Right lobe of liver (tissue), 6 donors: ENCODE measurements at regions not wholly inside any gene's neighbourhood (a gene's known extent, or its start where the extent isn't known, plus 50 kb on each side); places are given as distances from the start of the nearest gene placed in this dataset.
A peak's percentile ranks its signal among the peaks of the same experiment; 100 is the strongest.
"Not testable (repeated sequence)": the region's sequence is repeated elsewhere in the genome, so short reads cannot be mapped to it uniquely, and the experiment has no call there.

ENCODE experiments used
- ATAC-seq, 4 donors: fragments of 200-7000 bp; cut with Tn5 transposase; one replicate each; pipeline ENCODE4 v1.9.1; 2020; ENCODE audit warnings: mild to moderate bottlenecking in 4 of 4, moderate library complexity in 4 of 4
- DNase-seq, 3 donors: peaks; one replicate each; pipeline ENCODE4 v3.0.0-alpha.2; 2020
- H3K27ac ChIP-seq, 3 donors: fragments of 200-600 bp; one replicate each; pipeline ENCODE4 v1.8.0; 2022
- H3K27me3 ChIP-seq, 2 donors: fragments of 200-600 bp; one replicate each; pipeline ENCODE4 v1.8.0; 2022
- H3K36me3 ChIP-seq, 4 donors: fragments of 200-600 bp; sonication (generic) in 1 of 4; one replicate each; pipeline versions ENCODE4 v1.5.1 to v1.8.0; 2017 to 2022; ENCODE audit warnings: control low read depth in 1 of 4
- H3K4me1 ChIP-seq, 4 donors: fragments of 200-600 bp; sonication (generic) in 1 of 4; one replicate each; pipeline versions ENCODE4 v1.5.1 to v1.8.0; 2017 to 2022; ENCODE audit warnings: control low read depth in 1 of 4
- H3K4me3 ChIP-seq, 3 donors: fragments of 200-600 bp; one replicate each; pipeline ENCODE4 v1.8.0; 2022
- H3K9me3 ChIP-seq, 4 donors: fragments of 200-600 bp; sonication (generic) in 1 of 4; one replicate each; pipeline versions ENCODE4 v1.5.1 to v1.8.0; 2017 to 2022; ENCODE audit warnings: control low read depth in 1 of 4
- POLR2A ChIP-seq: fragments of 450-650 bp; IDR thresholded peaks from one replicate; pipeline ENCODE4 v1.6.1; 2017; ENCODE audit warnings: antibody characterized with exemption, mild to moderate bottlenecking
- WGBS: methylation state at CpG from one replicate; pipeline ENCODE4 v1.1.6; 2018; ENCODE audit warnings: low coverage, low lambda C conversion rate; ENCODE audit not compliant: insufficient coverage; ENCODE audit errors: missing lambda C conversion rate; 5-methylcytosine and 5-hydroxymethylcytosine counted together
- intact Hi-C, 2 donors: fragments of 100-400 bp; cut with DNase I; formaldehyde crosslinking; loops; one replicate each; pipeline versions ENCODE4 v1.11.2 to v1.14.1; 2022
- TF ChIP-seq, protein P1 (sequence below), 4 donors: fragments of 200-600 bp in 3 of 4; fragments of 450-650 bp in 1 of 4; IDR thresholded peaks; one replicate each; pipeline versions ENCODE4 v1.5.1 to v1.8.0; 2016 to 2022; ENCODE audit warnings: antibody characterized with exemption in 4 of 4, mild to moderate bottlenecking in 2 of 4
- donor health status: DM: no; HTN: yes; CAD: no.
- donor health status: DM: no; HTN: no; CAD: no.
- donor health status: DM: no; HTN: no; CAD: no.
- donor health status: DM: no; HTN: yes; CAD: no.
- donor health status: DM: no; HTN: yes; CAD: no.

DNA sequence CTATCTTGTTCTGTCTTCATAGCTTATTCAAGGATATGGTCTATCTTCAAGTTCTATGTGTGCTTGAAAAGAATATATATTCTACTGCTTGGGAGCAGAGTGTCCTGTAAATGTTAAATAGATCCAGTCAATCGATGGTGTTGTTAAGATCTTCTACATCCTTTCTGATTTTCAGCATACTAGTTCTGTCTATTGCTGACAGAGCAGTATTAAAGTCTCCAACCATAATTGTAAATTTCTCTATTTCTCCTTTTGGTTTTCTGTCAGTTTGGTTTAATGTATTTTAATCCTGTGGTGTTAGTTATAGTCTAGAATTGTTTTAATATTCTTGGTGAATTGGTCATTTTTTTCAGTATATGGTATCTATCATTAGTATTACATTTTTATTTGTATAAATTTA is 124.0 kb upstream of the COX7C start:
- no peaks in the 10 kb centered on the region for H3K36me3 ChIP-seq
- H3K9me3 ChIP-seq: no peaks in the 10 kb centered on the region
- ATAC-seq (no peak), DNase-seq (no peak)
- no peak for TF ChIP-seq POLR2A
- TF ChIP-seq, protein P1, sequence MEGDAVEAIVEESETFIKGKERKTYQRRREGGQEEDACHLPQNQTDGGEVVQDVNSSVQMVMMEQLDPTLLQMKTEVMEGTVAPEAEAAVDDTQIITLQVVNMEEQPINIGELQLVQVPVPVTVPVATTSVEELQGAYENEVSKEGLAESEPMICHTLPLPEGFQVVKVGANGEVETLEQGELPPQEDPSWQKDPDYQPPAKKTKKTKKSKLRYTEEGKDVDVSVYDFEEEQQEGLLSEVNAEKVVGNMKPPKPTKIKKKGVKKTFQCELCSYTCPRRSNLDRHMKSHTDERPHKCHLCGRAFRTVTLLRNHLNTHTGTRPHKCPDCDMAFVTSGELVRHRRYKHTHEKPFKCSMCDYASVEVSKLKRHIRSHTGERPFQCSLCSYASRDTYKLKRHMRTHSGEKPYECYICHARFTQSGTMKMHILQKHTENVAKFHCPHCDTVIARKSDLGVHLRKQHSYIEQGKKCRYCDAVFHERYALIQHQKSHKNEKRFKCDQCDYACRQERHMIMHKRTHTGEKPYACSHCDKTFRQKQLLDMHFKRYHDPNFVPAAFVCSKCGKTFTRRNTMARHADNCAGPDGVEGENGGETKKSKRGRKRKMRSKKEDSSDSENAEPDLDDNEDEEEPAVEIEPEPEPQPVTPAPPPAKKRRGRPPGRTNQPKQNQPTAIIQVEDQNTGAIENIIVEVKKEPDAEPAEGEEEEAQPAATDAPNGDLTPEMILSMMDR (IDR thresholded peaks at IDR 0.05): no peak
- H3K4me1 ChIP-seq: no peaks in the 10 kb centered on the region
- WGBS: 50% methylated on average over 1 of the region's 1 CpG
- intact Hi-C loops: no loop called here
- H3K27me3 ChIP-seq: no peaks in the 10 kb centered on the region
- no peak overlapping the region for H3K27ac ChIP-seq
- H3K4me3 ChIP-seq: no peak overlapping the region

DNA sequence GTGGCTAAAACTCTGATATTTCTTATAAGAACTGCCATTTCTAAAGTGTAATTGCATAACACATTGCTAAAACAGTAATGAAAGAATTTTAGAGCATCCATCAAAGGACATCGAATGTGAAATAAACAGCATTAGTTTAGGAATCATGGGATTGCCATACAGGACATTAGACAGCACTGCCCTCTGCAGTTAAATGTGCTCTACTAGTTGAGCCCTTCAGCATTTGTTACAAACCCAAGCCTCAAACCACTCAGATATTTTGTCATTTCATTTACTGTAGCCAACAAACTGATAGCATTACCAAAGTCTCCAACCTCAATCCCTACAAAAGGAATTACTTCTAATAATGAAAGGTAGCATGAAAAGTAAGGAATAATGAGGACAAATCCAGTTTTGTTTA is 116.8 kb upstream of the COX7C start:
- no peaks in the 10 kb centered on the region for H3K4me1 ChIP-seq
- no peaks in the 10 kb centered on the region for H3K27me3 ChIP-seq
- DNase-seq (no peak), ATAC-seq (peak in 2 of 4 donors; percentile 40 to 72)
- intact Hi-C loops: no loop called here
- TF ChIP-seq, protein P1 (IDR thresholded peaks at IDR 0.05): peak; percentile 7 to 37 (median 26)
- TF ChIP-seq POLR2A: no peak
- H3K27ac ChIP-seq: no peak overlapping the region
- 33% methylated on average over 1 of the region's 1 CpG for WGBS
- no peaks in the 10 kb centered on the region for H3K36me3 ChIP-seq
- H3K4me3 ChIP-seq: no peak overlapping the region
- no peaks in the 10 kb centered on the region for H3K9me3 ChIP-seq

DNA sequence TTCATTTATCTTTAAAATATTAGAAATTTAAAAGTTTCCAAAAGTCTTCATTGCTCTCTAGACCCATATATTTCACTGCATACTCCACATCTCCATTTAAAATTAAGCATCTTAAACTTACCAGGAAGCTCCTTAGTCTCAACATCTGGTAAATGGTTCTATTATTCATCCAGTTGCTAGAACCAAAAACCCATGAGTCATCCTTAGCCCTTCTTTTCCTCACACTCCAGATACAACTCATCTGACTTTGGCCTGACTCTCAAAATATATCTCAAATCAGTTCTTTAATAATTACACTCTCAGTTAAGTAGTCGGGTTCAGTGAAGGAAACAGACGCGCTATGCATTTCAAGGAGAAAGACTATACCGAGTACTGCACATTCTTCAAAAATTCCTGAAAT is 110.2 kb upstream of the COX7C start:
- TF ChIP-seq, protein P1 (IDR thresholded peaks at IDR 0.05): no peak
- no peak for TF ChIP-seq POLR2A

DNA sequence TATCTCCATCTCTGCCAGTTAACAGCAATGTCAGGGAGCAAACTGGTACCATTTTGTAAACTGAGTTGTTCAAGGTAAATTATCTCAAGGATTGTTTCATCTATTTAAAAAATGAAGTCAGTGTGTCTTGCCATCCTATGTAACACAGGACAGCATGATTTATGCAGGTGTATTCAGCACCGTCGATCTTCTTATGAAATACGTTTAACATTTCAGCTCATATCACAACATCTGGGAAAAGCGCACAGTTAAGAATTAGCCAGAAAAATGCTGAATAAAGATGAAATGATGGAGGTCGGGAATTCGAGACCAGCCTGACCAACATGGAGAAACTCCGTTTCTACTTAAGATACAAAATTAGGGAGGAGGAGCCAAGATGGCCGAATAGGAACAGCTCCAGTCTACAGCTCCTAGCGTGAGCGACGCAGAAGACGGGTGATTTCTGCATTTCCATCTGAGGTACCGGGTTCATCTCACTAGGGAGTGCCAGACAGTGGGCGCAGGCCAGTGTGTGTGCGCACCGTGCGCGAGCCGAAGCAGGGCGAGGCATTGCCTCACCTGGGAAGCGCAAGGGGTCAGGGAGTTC is 107.3 kb upstream of the COX7C start:
- ATAC-seq, DNase-seq, H3K4me1 ChIP-seq, H3K27me3 ChIP-seq, H3K36me3 ChIP-seq, intact Hi-C loops, H3K9me3 ChIP-seq, H3K27ac ChIP-seq, H3K4me3 ChIP-seq: not testable (repeated sequence)
- WGBS: 61% methylated on average over 8 of the region's 21 CpGs

More for the DNA sequence above, 110.2 kb upstream of the COX7C start:
- intact Hi-C loops: no loop called here
- Histone ChIP-seq H3K4me3 (no peak overlapping the region), H3K36me3 (no peaks in the 10 kb centered on the region), H3K9me3 (no peaks in the 10 kb centered on the region), H3K27me3 (no peaks in the 10 kb centered on the region), H3K4me1 (no peaks in the 10 kb centered on the region), H3K27ac (no peak overlapping the region)
- ATAC-seq (no peak), DNase-seq (no peak)
- 78% methylated on average over 4 of the region's 4 CpGs for WGBS

DNA sequence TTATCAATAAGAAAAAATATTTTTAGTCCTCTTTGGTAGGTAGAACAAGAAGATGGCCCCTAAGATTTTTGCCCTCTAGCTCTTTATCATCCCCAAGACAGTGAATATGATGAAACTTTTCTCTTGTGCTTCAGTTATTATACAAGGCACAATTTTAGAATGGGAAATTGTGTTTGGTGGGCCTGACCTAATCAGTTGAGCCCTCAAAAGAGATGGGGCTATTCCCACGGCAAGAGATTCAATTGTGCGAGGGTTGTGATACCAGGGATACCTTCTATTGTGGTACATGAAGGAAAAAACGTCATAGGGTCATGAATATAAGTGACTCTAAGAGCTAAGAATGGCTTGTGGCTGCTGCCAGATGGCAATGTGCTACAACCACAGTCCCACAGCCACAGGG is 94.0 kb upstream of the COX7C start:
- H3K27ac ChIP-seq: no peak overlapping the region
- no peak overlapping the region for H3K4me3 ChIP-seq
- no peaks in the 10 kb centered on the region for H3K4me1 ChIP-seq
- H3K27me3 ChIP-seq: peaks cover 0 to 5% of the 10 kb centered on the region in 2 donors
- no peaks in the 10 kb centered on the region for H3K9me3 ChIP-seq
- no peaks in the 10 kb centered on the region for H3K36me3 ChIP-seq
- TF ChIP-seq POLR2A: no peak
- TF ChIP-seq, protein P1 (IDR thresholded peaks at IDR 0.05): no peak
- 28% methylated on average over 3 of the region's 3 CpGs for WGBS
- ATAC-seq: no peak
- DNase-seq: no peak
- intact Hi-C loops: no loop called here
